Glutamatergic neuron (in vitro differentiated cells): ENCODE measurements at regions not wholly inside any gene's neighbourhood (a gene's known extent, or its start where the extent isn't known, plus 50 kb on each side); places are given as distances from the start of the nearest gene placed in this dataset.

ENCODE experiments used
- DNase-seq: peaks from one replicate; pipeline ENCODE4 v3.0.0; 2022
- H3K27ac Mint-ChIP-seq: one replicate; pipeline ENCODE4 v1.8.0; 2020; ENCODE audit warnings: mild to moderate bottlenecking, mixed read lengths, inconsistent platforms; ENCODE audit not compliant: unreplicated experiment
- H3K27me3 Mint-ChIP-seq: one replicate; pipeline ENCODE4 v1.8.0; 2020; ENCODE audit warnings: mild to moderate bottlenecking, moderate library complexity, mixed read lengths, inconsistent platforms; ENCODE audit not compliant: unreplicated experiment
- H3K36me3 Mint-ChIP-seq: one replicate; pipeline ENCODE4 v1.8.0; 2020; ENCODE audit warnings: mild to moderate bottlenecking, mixed read lengths, inconsistent platforms; ENCODE audit not compliant: unreplicated experiment
- H3K4me1 Mint-ChIP-seq: one replicate; pipeline ENCODE4 v1.8.0; 2020; ENCODE audit warnings: mild to moderate bottlenecking, low read depth, mixed read lengths, inconsistent platforms; ENCODE audit not compliant: unreplicated experiment
- H3K4me3 Mint-ChIP-seq: one replicate; pipeline ENCODE4 v1.8.0; 2020; ENCODE audit warnings: mild to moderate bottlenecking, mixed read lengths, inconsistent platforms; ENCODE audit not compliant: unreplicated experiment
- H3K9me3 Mint-ChIP-seq: one replicate; pipeline ENCODE4 v1.8.0; 2020; ENCODE audit warnings: mild to moderate bottlenecking, moderate library complexity, mixed read lengths, inconsistent platforms; ENCODE audit not compliant: unreplicated experiment
- TF ChIP-seq, protein P1 (sequence below): fragments of 200-600 bp; sonication (generic); IDR thresholded peaks from one replicate; pipeline ENCODE4 v1.5.0; 2021; ENCODE audit not compliant: partially characterized antibody, unreplicated experiment

DNA sequence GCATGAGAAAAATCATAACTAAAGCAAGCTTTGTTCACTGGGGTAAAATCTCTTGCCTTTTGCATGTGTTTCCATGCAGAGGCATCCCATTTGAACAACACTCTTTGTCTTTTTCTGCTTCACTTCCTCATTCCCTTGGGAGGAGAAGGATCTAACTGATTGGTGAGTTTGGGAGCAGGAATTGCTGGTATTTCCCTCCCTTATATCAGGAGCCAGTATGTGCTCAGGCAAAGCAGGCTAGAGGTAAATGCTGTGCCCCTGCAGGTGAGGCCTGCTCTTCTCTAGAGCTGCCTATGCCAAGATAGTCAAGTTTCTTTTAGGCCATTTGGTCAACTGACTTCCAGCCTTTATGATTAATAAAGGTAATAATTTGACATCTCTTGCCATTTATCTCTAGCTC, 179.9 kb downstream of the COX7C start:
- no peak for DNase-seq
- Mint-ChIP-seq H3K36me3 (no peaks in the 10 kb centered on the region), H3K4me1 (no peaks in the 10 kb centered on the region), H3K9me3 (no peaks in the 10 kb centered on the region), H3K4me3 (no peak overlapping the region), H3K27me3 (peaks cover 4% of the 10 kb centered on the region), H3K27ac (no peak overlapping the region)
- TF ChIP-seq, protein P1, sequence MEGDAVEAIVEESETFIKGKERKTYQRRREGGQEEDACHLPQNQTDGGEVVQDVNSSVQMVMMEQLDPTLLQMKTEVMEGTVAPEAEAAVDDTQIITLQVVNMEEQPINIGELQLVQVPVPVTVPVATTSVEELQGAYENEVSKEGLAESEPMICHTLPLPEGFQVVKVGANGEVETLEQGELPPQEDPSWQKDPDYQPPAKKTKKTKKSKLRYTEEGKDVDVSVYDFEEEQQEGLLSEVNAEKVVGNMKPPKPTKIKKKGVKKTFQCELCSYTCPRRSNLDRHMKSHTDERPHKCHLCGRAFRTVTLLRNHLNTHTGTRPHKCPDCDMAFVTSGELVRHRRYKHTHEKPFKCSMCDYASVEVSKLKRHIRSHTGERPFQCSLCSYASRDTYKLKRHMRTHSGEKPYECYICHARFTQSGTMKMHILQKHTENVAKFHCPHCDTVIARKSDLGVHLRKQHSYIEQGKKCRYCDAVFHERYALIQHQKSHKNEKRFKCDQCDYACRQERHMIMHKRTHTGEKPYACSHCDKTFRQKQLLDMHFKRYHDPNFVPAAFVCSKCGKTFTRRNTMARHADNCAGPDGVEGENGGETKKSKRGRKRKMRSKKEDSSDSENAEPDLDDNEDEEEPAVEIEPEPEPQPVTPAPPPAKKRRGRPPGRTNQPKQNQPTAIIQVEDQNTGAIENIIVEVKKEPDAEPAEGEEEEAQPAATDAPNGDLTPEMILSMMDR = no peak

DNA sequence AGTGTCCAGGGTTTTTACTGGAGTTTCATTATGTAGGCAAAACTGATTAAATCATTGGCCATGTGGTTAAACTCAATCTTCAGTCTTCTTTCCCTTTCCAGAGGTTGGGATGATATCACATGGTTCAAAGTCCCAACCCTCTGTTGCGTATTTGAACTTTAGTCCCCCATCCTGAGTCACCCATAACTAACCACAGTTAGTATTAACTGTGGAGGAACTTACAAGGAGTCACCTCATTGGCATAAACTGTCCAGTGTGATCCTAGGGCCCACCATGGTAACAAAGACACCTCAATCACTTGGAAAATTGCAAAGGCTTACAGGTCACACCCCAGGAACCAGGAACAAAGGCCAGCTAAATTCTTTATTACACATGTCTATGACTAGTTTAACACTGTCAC, 188.5 kb downstream of the COX7C start:
- TF ChIP-seq, protein P1 = no peak
- no peak overlapping the region for H3K27ac Mint-ChIP-seq
- no peak overlapping the region for H3K4me3 Mint-ChIP-seq
- no peak for DNase-seq
- H3K27me3 Mint-ChIP-seq = no peaks in the 10 kb centered on the region
- H3K4me1 Mint-ChIP-seq = no peaks in the 10 kb centered on the region
- no peaks in the 10 kb centered on the region for H3K9me3 Mint-ChIP-seq
- H3K36me3 Mint-ChIP-seq = no peaks in the 10 kb centered on the region

GRCh38 chr5:86807046-86808031, 189.6 kb downstream of the COX7C start:
- H3K27ac Mint-ChIP-seq = no peak overlapping the region
- no peaks in the 10 kb centered on the region for H3K4me1 Mint-ChIP-seq
- no peak for DNase-seq
- no peaks in the 10 kb centered on the region for H3K9me3 Mint-ChIP-seq
- no peaks in the 10 kb centered on the region for H3K36me3 Mint-ChIP-seq
- TF ChIP-seq, protein P1 = no peak
- H3K4me3 Mint-ChIP-seq = no peak overlapping the region
- H3K27me3 Mint-ChIP-seq = no peaks in the 10 kb centered on the region

DNA sequence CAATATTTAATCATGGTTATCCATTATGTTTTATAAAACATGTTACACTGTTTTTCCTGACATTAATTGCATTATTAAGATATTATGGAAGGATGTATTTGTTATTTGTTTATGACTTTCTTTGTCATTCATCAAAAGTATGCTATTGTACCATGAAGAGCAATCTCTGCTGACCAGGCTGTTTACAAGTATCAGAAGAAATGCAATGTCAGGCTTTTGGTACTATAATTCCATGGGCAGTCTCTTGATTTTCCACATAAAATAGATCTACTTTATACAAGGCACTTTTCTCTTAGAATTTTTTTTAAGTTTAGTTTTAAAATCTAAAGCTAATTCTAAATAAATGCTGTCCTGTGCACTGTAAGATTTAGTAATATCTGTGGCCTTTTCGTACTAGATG, 196.6 kb downstream of the COX7C start:
- no peak for DNase-seq
- Mint-ChIP-seq H3K9me3 (no peaks in the 10 kb centered on the region), H3K27ac (no peak overlapping the region), H3K4me3 (no peak overlapping the region), H3K4me1 (no peaks in the 10 kb centered on the region), H3K27me3 (no peaks in the 10 kb centered on the region), H3K36me3 (no peaks in the 10 kb centered on the region)
- TF ChIP-seq, protein P1 = no peak

- no peak for DNase-seq
- TF ChIP-seq, protein P1 = no peak
- Mint-ChIP-seq H3K36me3 (no peaks in the 10 kb centered on the region), H3K9me3 (no peaks in the 10 kb centered on the region), H3K4me3 (no peak overlapping the region), H3K27ac (no peak overlapping the region), H3K27me3 (no peaks in the 10 kb centered on the region), H3K4me1 (no peaks in the 10 kb centered on the region)
Observed at GRCh38 chr5:86814907-86815306, 197.2 kb downstream of the COX7C start.
